LNCaP clone FGC (cell line): ENCODE measurements at regions not wholly inside any gene's neighbourhood (a gene's known extent, or its start where the extent isn't known, plus 50 kb on each side); places are given as distances from the start of the nearest gene placed in this dataset.

ENCODE experiments used
- DNase-seq: peaks from one replicate; pipeline ENCODE4 v3.0.0-alpha.2; 2011; ENCODE audit warnings: low read depth
- H3K4me3 ChIP-seq: 2 replicates; pipeline ENCODE4 v1.5.1; 2011; ENCODE audit warnings: mild to moderate bottlenecking, low read depth, low read length, control low read depth
- TF ChIP-seq, protein P1 (sequence below): IDR thresholded peaks from 2 replicates; pipeline ENCODE4 v1.5.1; 2012; ENCODE audit warnings: mild to moderate bottlenecking; ENCODE audit not compliant: control insufficient read depth, insufficient read depth; ENCODE audit errors: extremely low read depth

- no peak for DNase-seq
- no peak overlapping the region for H3K4me3 ChIP-seq
- TF ChIP-seq, protein P1, sequence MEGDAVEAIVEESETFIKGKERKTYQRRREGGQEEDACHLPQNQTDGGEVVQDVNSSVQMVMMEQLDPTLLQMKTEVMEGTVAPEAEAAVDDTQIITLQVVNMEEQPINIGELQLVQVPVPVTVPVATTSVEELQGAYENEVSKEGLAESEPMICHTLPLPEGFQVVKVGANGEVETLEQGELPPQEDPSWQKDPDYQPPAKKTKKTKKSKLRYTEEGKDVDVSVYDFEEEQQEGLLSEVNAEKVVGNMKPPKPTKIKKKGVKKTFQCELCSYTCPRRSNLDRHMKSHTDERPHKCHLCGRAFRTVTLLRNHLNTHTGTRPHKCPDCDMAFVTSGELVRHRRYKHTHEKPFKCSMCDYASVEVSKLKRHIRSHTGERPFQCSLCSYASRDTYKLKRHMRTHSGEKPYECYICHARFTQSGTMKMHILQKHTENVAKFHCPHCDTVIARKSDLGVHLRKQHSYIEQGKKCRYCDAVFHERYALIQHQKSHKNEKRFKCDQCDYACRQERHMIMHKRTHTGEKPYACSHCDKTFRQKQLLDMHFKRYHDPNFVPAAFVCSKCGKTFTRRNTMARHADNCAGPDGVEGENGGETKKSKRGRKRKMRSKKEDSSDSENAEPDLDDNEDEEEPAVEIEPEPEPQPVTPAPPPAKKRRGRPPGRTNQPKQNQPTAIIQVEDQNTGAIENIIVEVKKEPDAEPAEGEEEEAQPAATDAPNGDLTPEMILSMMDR = no peak
Observed at GRCh38 chr15:79689030-79689429, 207.8 kb downstream of the MTHFS start.

DNA sequence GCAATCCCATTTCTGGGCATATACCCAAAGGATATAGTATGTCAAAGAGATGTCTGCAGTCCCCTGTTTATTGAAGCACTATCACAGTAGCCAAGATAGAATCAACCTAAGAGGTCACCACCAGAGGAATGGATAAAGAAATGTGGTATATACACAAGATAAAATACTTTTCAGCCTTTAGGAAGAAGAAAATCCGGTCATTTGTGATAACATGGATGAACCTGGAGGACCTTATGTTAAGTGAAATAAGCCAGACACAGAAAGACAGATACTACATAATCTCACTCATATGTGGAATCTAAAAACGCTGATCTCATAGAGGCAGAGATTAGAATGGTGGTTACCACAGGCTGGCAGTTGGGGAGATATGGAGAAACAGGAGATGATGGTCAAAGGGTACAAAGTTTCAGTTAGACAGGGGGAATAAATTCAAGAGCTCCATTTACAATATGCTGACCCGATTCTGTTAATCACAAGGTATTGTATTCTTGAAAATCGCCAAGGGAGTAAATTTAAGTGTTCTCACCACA, 195.8 kb downstream of the MTHFS start:
- H3K4me3 ChIP-seq = no peak overlapping the region
- TF ChIP-seq, protein P1 = no peak
- DNase-seq = no peak

GRCh38 chr15:79702621-79703020, 194.2 kb downstream of the MTHFS start:
- no peak for DNase-seq
- TF ChIP-seq, protein P1 = no peak
- no peak overlapping the region for H3K4me3 ChIP-seq

GRCh38 chr15:79721256-79721655, 175.6 kb downstream of the MTHFS start:
- TF ChIP-seq, protein P1 = no peak
- H3K4me3 ChIP-seq = no peak overlapping the region
- DNase-seq = no peak

GRCh38 chr15:79724312-79724711, 172.5 kb downstream of the MTHFS start:
- no peak for DNase-seq
- TF ChIP-seq, protein P1 = no peak
- H3K4me3 ChIP-seq = no peak overlapping the region

DNA sequence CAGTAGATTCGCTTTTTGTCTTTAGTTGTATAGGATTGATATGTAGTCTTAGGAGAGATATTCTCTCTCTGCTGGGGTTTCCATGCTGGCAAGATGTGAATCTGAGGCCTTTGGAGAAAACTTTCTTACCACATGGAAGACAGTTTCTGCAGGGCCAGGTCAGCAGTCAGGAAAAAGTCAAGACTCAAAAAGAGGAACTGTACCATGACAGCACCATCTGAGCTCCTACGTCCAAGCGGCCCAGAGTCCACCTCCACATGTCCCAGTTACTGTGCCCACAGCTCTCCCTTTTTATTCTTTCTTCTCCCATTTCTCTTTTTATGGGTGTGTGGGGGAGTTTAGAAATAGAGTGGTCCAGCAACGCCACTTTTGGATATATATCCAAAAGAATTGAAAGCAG, 172.0 kb downstream of the MTHFS start:
- DNase-seq = no peak
- TF ChIP-seq, protein P1 = no peak
- no peak overlapping the region for H3K4me3 ChIP-seq

DNA sequence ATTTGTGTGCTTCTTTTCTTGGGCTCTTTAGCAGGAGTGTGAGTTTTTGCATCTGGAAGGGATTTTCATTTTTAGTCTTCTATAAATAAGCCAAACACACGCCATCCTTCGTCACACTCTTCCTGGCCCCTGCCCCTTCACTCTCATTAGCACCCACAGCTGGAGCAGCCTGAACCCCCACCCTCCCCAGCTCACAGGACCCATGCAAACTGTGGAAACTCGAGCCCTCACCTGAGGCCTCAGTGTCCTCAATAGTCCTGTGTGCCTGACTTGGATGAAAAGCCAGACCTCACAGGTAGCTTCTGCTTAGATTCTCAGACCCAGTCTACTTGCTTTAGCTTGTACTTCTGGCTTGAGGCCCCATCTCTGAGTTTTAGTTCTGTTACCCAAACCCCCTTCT, 167.9 kb downstream of the MTHFS start:
- no peak overlapping the region for H3K4me3 ChIP-seq
- TF ChIP-seq, protein P1 = no peak
- DNase-seq = no peak
